Right ventricle myocardium superior (tissue), 1 donor: ENCODE measurements at regions not wholly inside any gene's neighbourhood (a gene's known extent, or its start where the extent isn't known, plus 50 kb on each side); places are given as distances from the start of the nearest gene placed in this dataset.

ENCODE experiments used
- ATAC-seq: fragments of 200-7000 bp; cut with Tn5 transposase; one replicate; pipeline ENCODE4 v1.9.1; 2020; ENCODE audit warnings: mild to moderate bottlenecking; ENCODE audit not compliant: poor library complexity
- DNase-seq: peaks from one replicate; pipeline ENCODE4 v3.0.0-alpha.2; 2020
- intact Hi-C: fragments of 100-400 bp; cut with DNase I; formaldehyde crosslinking; loops from one replicate; pipeline ENCODE4 v1.11.2; 2022
- donor health status: DM: no; HTN: yes; CAD: no; lungs with severe emphysema.

DNA sequence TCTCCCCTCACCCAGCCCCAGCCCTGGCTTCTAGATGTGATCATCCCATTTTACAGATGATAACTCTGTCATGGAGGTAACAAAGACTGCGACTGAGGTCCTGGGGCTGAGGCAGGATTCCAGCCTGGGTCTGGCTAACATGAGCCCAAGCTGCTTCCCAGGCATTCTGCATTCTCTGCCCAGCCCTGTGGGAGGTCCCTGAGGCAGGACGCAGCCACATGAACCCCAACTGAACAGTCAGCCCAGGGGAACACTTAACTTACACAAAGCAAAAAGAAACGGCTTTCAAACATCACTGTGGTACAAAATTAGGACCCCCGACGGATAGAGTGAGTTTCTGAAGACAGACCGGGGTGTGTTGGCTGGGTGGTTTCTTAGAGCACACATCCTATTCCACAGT lies 135.3 kb downstream of the ACKR3 start:
- intact Hi-C loops = no loop called here
- ATAC-seq (no peak), DNase-seq (no peak)

- intact Hi-C loops = no loop called here
- DNase-seq = no peak
- ATAC-seq = peak; percentile 71
Observed at GRCh38 chr2:236705295-236706105, 135.9 kb downstream of the ACKR3 start.

DNA sequence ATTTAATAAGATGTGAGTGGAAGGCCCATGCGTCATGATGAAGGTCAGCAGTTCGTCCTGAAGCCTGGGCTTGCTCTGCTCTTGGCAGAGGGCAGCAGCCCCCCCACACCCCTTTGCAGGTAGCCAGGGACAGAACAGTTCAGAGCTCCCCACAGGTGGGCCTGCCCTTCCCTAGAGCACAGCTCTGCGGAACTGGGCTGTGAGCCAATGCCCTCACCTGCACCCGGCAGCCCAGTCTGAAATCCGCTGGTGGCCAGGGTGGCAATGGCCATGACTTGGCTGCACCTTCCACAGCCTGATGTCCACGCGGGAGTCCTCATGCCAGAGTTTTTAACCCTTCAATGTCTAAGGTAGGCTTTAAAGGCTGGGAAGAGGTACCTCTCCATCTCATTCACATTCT lies 136.7 kb downstream of the ACKR3 start:
- DNase-seq (no peak), ATAC-seq (no peak)
- intact Hi-C loops = no loop called here

- ATAC-seq (no peak), DNase-seq (no peak)
- intact Hi-C loops = no loop called here
Observed at GRCh38 chr2:236706803-236707202, 137.2 kb downstream of the ACKR3 start.

DNA sequence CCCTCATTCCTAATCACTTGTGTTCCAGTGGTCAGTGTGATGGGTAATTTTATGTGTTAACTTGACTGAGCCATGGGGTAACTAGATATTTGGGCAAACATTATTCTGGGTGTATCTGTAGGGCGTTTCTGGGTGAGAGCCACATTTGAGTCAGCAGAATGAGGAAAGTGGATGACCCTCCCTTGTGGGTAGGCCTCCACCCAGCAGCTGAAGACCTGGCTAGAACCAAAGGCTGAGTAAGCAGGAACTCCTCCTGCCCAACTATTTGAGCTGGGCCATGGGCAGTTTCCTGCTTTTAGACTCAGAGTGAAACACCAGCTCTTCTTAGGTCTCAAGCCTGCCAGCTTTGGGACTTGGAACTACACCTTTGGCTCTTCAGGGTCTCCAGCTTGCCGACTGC lies 141.8 kb downstream of the ACKR3 start:
- intact Hi-C loops = no loop called here
- peak; percentile 56 for DNase-seq
- peak; percentile 65 for ATAC-seq

GRCh38 chr2:236712304-236712703 lies 142.7 kb downstream of the ACKR3 start:
- intact Hi-C loops = no loop called here
- ATAC-seq (peak; percentile 38), DNase-seq (no peak)

DNA sequence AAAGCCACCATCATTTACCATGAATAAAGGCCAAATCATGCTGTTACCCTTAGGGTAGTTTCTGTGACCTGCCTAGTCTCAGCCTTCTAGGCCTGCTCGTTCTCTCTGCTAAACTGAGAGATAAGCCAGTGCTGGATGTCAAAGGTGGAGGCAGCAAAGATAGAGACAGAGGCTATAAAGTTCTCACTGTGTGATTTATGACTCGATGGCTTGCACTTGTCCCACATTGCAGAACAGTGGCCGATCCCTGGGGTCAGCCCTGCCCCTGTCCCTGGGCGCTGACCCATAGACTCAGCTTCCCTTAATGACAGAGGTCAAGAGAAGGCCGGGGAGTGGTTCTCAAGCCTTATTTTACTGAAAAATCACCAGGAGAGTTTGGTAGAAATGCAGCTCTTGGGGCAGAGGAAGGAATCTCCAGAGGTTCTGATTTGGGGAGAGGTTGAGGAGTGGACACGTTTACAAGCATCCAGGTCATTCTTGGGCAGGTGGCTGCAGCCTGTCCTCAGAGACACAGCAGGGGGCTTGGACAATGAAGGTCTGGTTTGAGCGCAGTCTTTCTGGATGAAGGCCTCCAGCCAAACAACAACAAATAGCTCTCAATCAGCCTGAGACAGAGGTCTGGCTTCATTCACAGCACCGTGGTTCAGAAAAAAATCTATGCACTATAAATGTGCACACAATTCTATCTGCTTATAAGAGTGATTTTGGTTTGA lies 143.5 kb downstream of the ACKR3 start:
- ATAC-seq = no peak
- intact Hi-C loops = no loop called here

DNA sequence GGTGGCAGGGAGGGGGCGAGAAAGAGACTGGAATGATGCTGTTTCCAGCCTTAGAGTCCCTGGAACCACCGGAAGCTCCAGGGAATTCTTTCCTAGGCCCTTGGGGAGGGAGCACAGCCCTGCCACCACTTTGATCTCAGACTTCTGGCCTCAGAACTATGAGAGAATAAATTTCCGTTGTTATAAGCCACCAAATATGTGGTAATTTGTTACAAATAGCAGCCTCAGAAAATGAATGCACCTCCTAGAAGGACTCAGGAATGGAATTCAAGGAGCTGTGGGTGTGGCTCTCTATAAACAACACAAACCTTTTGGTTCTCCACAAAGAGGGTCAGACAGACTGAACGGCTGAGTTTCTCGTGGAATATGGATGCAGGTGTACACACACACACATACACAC lies 144.5 kb downstream of the ACKR3 start:
- ATAC-seq = no peak
- intact Hi-C loops = no loop called here
- no peak for DNase-seq

More for the DNA sequence above, 143.5 kb downstream of the ACKR3 start:
- DNase-seq = no peak

GRCh38 chr2:236715077-236715476 lies 145.5 kb downstream of the ACKR3 start:
- intact Hi-C loops = no loop called here
- DNase-seq = no peak
- ATAC-seq = no peak

- ATAC-seq = no peak
- DNase-seq = no peak
- intact Hi-C loops = no loop called here
Observed at GRCh38 chr2:236715491-236715961, 145.9 kb downstream of the ACKR3 start.

DNA sequence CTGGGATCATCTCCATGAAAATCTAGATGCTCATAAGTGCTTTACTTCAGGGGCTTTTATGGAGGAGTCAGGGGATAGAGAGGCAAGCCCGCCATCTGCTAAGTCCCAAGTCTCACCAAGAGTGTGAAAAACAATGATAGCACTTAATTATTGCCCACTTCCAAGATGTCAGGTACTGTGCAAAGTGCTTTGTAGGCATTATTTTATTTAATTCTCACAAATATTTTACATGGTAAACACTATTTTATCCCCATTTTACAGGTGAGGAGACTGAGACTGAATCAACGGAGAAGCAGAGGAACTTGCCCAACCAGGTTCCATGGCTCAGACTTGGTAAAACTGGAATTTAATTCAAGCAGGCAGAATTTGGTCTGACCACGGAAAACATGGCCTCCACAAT lies 147.5 kb downstream of the ACKR3 start:
- intact Hi-C loops = no loop called here
- DNase-seq (no peak), ATAC-seq (no peak)

DNA sequence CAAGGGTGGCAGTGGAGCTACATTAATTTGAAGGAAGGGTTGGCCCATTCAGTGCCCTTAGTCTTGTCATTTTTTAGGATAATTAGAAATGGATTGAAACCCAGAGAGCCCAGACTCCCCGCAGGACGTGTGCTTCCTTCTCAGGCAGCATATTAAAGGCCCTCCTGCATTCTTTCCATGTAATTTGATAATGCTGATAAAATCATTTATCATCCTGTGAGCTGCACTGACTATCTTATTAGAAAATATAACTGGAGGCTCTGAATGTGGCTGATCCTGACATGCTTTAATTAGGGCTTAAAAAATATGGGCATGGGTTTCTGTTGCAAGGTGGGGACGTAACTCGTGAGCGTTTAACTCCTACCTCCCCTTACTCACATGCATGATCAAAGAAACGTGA lies 148.1 kb downstream of the ACKR3 start:
- ATAC-seq (no peak), DNase-seq (no peak)
- intact Hi-C loops = no loop called here

GRCh38 chr2:236718207-236718992 lies 148.8 kb downstream of the ACKR3 start:
- intact Hi-C loops = no loop called here
- ATAC-seq (no peak), DNase-seq (no peak)

GRCh38 chr2:236719192-236719635 lies 149.6 kb downstream of the ACKR3 start:
- intact Hi-C loops = no loop called here
- no peak for DNase-seq
- no peak for ATAC-seq

DNA sequence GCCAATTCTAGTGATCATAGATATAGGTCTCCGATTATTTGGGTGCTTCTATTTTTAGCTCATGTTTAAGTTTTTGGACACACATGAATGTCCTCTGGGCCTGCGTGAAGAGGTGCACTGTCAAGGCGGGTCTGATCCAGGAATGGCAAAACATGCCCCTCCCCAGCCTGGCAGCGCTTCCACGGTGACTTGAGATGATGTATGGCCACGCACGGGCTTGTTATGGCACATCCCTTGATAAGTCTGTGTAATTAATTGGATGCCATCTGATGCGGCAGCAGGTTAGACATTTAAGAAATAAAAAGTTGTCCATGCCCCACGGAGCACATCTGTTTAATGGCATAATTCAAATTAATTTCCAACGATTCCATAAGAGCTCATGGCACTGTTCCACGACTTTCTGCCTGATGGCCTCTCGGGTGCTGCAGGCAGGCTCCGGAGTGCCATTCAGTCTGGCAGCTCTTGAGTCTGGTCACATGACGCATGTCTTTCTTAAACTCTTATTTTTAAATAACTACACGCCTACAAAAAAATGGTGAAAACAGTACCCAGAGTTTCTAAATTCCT lies 151.4 kb downstream of the ACKR3 start:
- ATAC-seq = no peak

GRCh38 chr2:236724200-236724599 lies 154.6 kb downstream of the ACKR3 start:
- intact Hi-C loops = no loop called here

More for the DNA sequence above, 151.4 kb downstream of the ACKR3 start:
- intact Hi-C loops = no loop called here
- no peak for DNase-seq

DNA sequence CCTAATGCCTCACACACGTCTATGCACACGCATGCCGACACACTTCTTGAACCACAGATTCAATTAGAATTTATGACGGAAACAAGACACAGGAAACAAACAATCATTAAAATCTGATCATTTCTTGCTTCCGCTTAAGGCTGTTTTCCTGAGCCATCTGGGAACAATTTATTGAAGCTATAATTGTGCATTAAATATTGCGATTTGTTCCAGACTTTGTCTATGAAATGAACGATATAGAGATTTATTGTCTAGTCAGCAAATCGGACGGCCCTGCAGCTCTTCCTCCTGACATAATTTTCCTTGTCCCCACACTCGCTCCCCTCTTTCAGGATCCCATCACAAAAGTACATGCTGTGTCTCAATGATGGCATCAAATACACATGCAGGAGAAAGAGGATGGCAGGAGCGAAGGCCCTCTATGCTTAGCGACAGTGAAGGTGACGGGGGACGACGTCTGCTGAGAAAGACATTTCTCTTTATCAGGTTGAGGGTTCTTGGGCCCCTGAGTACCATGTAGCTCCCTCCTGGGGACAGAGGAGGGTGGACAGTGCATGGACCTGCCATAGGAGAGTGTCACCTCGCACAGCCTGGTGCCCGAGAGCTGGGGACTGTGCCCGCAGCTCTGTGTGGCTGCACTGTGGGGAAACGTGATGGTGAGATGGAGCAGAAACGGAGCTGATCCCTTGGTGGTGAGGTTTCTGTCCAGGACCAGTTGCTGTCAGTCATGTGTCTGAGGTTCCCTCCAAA lies 157.3 kb downstream of the ACKR3 start:
- ATAC-seq (no peak), DNase-seq (no peak)
- intact Hi-C loops = no loop called here

More at GRCh38 chr2:236724200-236724599, 154.6 kb downstream of the ACKR3 start:
- ATAC-seq (no peak), DNase-seq (no peak)

GRCh38 chr2:236728916-236729670 lies 159.5 kb downstream of the ACKR3 start:
- ATAC-seq (no peak), DNase-seq (no peak)
- intact Hi-C loops = no loop called here
